Neuron (in vitro differentiated cells): ENCODE measurements at regions not wholly inside any gene's neighbourhood (a gene's known extent, or its start where the extent isn't known, plus 50 kb on each side); places are given as distances from the start of the nearest gene placed in this dataset.

Source experiments
- H2AFZ ChIP-seq: one replicate; pipeline ENCODE4 v1.6.1; 2013; ENCODE audit warnings: low read depth, mild to moderate bottlenecking, inconsistent platforms, low read length, moderate library complexity
- H3K27me3 ChIP-seq: one replicate; pipeline ENCODE4 v1.6.1; 2013; ENCODE audit warnings: low read length; ENCODE audit not compliant: insufficient read depth
- H3K36me3 ChIP-seq: one replicate; pipeline ENCODE4 v1.6.1; 2013; ENCODE audit warnings: low read length; ENCODE audit not compliant: insufficient read depth
- H3K4me1 ChIP-seq: one replicate; pipeline ENCODE4 v1.6.1; 2013; ENCODE audit warnings: low read length; ENCODE audit not compliant: insufficient read depth
- H3K4me3 ChIP-seq: 2 replicates; pipeline ENCODE4 v1.5.1; 2013; ENCODE audit warnings: mild to moderate bottlenecking, low read length, moderate library complexity
- H3K9me3 ChIP-seq: one replicate; pipeline ENCODE4 v1.6.1; 2013; ENCODE audit warnings: low read length

- Histone ChIP-seq H3K27me3 (no peaks in the 10 kb centered on the region), H3K36me3 (no peaks in the 10 kb centered on the region), H2AFZ (no peak overlapping the region), H3K4me1 (no peaks in the 10 kb centered on the region), H3K4me3 (no peak overlapping the region), H3K9me3 (no peaks in the 10 kb centered on the region)
Observed at GRCh38 chr2:151137526-151137925, 124.1 kb downstream of the RBM43 start.

GRCh38 chr2:151120011-151120410 is 141.7 kb downstream of the RBM43 start:
- H3K27me3 ChIP-seq = no peaks in the 10 kb centered on the region
- no peaks in the 10 kb centered on the region for H3K36me3 ChIP-seq
- peaks cover 4% of the 10 kb centered on the region for H3K9me3 ChIP-seq
- no peak overlapping the region for H2AFZ ChIP-seq
- peaks cover 9% of the 10 kb centered on the region for H3K4me1 ChIP-seq
- H3K4me3 ChIP-seq = no peak overlapping the region

DNA sequence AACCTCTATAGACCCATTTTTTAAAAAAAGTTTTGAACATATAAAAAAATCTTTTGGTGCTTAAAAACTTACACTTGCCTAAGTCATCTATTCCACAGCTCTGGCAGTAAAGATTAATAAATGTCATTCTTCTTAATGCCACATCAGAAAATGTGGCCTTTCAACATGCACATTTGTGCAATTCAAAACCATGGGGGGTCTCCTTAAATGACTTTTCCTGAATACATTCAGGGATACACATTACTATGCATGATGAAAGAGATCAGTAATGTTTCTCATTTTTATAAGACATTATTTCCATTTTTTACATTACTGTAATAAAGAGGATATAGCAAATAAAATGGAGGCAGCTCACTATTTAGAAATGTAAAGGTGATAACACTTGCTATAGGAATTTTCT is 142.3 kb downstream of the RBM43 start:
- Histone ChIP-seq H3K36me3 (no peaks in the 10 kb centered on the region), H3K4me3 (no peak overlapping the region), H3K9me3 (peaks cover 4% of the 10 kb centered on the region), H3K4me1 (peaks cover 9% of the 10 kb centered on the region), H2AFZ (no peak overlapping the region), H3K27me3 (no peaks in the 10 kb centered on the region)

- Histone ChIP-seq H3K4me1 (peaks cover 4% of the 10 kb centered on the region), H3K9me3 (peaks cover 4% of the 10 kb centered on the region)
Observed at GRCh38 chr2:151118269-151118668, 143.4 kb downstream of the RBM43 start.

DNA sequence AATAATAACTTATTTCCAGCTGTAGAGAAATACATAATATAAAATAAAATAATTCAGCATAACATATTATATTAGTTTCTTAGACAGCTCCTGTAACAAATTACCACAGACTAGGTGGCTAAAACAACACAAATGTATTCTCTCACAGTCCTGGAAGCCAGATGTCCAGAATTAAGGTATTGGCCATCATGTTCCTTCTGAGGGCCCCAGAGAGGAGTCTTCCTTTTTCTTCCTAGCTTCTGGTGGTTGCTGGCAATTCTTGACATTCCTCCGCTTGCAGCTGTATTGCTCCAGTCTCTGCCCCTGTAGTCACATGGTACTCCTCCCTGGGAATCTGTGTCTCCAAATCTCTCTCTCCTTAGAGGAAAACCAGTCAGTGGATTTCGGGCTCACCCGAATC is 146.8 kb downstream of the RBM43 start:
- Histone ChIP-seq H2AFZ (no peak overlapping the region), H3K4me3 (no peak overlapping the region), H3K27me3 (no peaks in the 10 kb centered on the region), H3K9me3 (peaks cover 4% of the 10 kb centered on the region), H3K4me1 (peaks cover 3% of the 10 kb centered on the region), H3K36me3 (no peaks in the 10 kb centered on the region)

More at GRCh38 chr2:151118269-151118668, 143.4 kb downstream of the RBM43 start:
- H3K36me3 ChIP-seq = no peaks in the 10 kb centered on the region
- H3K27me3 ChIP-seq = no peaks in the 10 kb centered on the region
- no peak overlapping the region for H2AFZ ChIP-seq
- no peak overlapping the region for H3K4me3 ChIP-seq

- peaks cover 3% of the 10 kb centered on the region for H3K4me1 ChIP-seq
- H3K36me3 ChIP-seq = no peaks in the 10 kb centered on the region
- no peak overlapping the region for H3K4me3 ChIP-seq
- H3K27me3 ChIP-seq = no peaks in the 10 kb centered on the region
- peaks cover 4% of the 10 kb centered on the region for H3K9me3 ChIP-seq
- no peak overlapping the region for H2AFZ ChIP-seq
Observed at GRCh38 chr2:151113318-151113717, 148.3 kb downstream of the RBM43 start.

- H3K27me3 ChIP-seq = no peaks in the 10 kb centered on the region
- peaks cover 7% of the 10 kb centered on the region for H3K4me1 ChIP-seq
- no peaks in the 10 kb centered on the region for H3K9me3 ChIP-seq
Observed at GRCh38 chr2:151111599-151112278, 149.9 kb downstream of the RBM43 start.

DNA sequence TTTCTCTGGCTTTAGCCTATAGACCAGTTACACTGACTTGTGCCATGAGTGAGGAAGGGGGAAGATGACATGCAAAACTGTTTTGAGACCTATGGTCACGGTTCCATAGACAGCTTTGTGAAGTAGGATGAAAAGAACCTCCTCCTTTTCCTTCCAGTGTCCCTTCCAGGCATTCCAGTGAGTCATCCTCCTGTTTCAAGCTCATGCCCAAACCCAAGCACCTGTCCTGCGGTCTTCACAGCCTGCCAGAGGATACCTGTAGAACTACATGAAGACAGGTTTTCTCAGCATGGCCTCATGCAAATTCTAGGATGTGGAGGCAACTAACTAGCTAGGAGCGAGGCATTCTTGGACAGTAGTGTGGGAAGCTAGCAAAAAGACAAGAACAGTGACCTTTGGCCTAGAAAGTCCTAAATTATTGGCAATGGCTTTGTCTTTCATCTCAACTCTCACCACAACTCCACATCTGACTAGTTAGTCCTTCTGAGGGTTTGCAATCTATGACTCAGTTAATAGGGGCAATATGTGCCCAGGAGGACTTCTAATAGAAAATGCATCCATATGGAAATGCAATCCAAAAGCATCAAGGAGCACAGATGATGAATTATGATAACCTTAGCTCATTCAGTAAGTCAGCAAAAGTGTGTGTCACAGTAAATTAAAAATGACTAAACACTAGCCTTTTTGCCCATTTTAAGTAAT is 154.7 kb downstream of the RBM43 start:
- H3K4me3 ChIP-seq = no peak overlapping the region
- peaks cover 2% of the 10 kb centered on the region for H3K9me3 ChIP-seq
- peaks cover 18% of the 10 kb centered on the region for H3K4me1 ChIP-seq

More at GRCh38 chr2:151111599-151112278, 149.9 kb downstream of the RBM43 start:
- H3K4me3 ChIP-seq = no peak overlapping the region
- no peak overlapping the region for H2AFZ ChIP-seq
- H3K36me3 ChIP-seq = no peaks in the 10 kb centered on the region

GRCh38 chr2:151103551-151103950 is 158.1 kb downstream of the RBM43 start:
- Histone ChIP-seq H3K4me3 (no peak overlapping the region), H3K27me3 (no peaks in the 10 kb centered on the region), H2AFZ (no peak overlapping the region), H3K9me3 (peaks cover 2% of the 10 kb centered on the region), H3K4me1 (peaks cover 18% of the 10 kb centered on the region), H3K36me3 (no peaks in the 10 kb centered on the region)

More for the DNA sequence above, 154.7 kb downstream of the RBM43 start:
- no peak overlapping the region for H2AFZ ChIP-seq
- no peaks in the 10 kb centered on the region for H3K36me3 ChIP-seq
- no peaks in the 10 kb centered on the region for H3K27me3 ChIP-seq

DNA sequence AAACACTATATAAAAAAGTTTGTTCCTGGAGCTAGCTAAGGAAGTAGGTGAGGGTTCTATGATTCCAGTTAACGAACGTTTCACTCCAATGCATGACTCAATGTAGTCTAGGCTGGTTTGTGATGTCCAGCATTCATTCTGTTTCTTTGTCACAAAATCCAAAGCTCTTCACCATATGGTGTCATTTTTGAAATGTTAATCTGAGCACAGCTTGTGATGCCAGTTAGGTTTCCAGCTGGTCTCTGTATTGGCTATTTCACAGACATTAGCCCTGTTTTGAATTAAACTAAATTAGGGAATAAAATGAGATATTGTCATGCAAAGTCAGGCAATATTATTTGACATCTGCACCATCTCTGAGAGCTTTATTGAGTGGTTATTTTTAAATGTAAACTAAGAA is 159.4 kb downstream of the RBM43 start:
- Histone ChIP-seq H3K9me3 (peaks cover 2% of the 10 kb centered on the region), H2AFZ (no peak overlapping the region), H3K36me3 (no peaks in the 10 kb centered on the region), H3K4me1 (peaks cover 18% of the 10 kb centered on the region), H3K27me3 (no peaks in the 10 kb centered on the region), H3K4me3 (no peak overlapping the region)

DNA sequence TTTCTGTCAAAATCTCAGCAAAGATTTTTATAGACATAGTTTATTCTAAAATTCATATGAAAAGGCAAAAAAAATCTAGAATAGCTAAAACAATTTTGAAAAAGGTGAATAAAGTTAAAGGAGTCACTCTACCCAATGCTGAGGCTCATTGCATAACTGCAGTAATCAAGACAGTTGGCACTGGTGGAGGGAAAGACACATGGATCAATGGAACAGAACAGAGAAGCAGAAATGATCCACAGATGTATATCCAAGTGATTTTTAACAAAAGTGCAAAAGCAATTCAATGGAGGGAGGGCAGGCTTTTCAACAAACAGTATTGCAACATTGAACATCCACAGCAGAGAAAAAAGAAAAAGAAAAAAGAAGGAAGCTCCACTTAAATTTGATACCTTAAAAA is 162.8 kb downstream of the RBM43 start:
- Histone ChIP-seq H3K27me3 (no peaks in the 10 kb centered on the region), H3K9me3 (no peaks in the 10 kb centered on the region), H2AFZ (no peak overlapping the region), H3K4me1 (peaks cover 10% of the 10 kb centered on the region), H3K4me3 (no peak overlapping the region), H3K36me3 (no peaks in the 10 kb centered on the region)

GRCh38 chr2:151097895-151098294 is 163.8 kb downstream of the RBM43 start:
- H2AFZ ChIP-seq = no peak overlapping the region
- peaks cover 9% of the 10 kb centered on the region for H3K4me1 ChIP-seq
- no peaks in the 10 kb centered on the region for H3K27me3 ChIP-seq

DNA sequence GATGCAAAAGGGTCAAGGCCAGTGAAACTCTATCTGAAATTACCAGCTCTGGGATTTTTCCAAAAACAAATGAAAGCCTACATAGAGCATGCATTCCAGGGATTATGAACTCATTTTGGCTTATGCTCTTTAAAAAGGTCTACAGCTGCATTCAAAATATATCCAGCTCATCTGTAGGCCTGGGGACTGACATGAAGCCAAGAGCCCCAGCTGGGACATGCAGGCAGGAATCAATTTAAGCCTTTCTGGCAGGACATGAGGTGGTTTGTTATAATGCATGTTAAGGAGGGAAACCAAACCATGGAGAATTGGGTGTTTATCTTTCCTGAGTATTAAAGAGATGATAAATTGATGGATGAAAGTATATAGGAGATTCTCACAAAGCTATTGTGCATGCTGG is 164.5 kb downstream of the RBM43 start:
- Histone ChIP-seq H3K9me3 (no peaks in the 10 kb centered on the region), H3K4me1 (peaks cover 2% of the 10 kb centered on the region), H3K4me3 (no peak overlapping the region)

More at GRCh38 chr2:151097895-151098294, 163.8 kb downstream of the RBM43 start:
- no peaks in the 10 kb centered on the region for H3K9me3 ChIP-seq
- H3K36me3 ChIP-seq = no peaks in the 10 kb centered on the region
- H3K4me3 ChIP-seq = no peak overlapping the region

More for the DNA sequence above, 164.5 kb downstream of the RBM43 start:
- no peaks in the 10 kb centered on the region for H3K36me3 ChIP-seq
- no peak overlapping the region for H2AFZ ChIP-seq
- H3K27me3 ChIP-seq = no peaks in the 10 kb centered on the region
